ENCODE measurements at regions not wholly inside any gene's neighbourhood (a gene's known extent, or its start where the extent isn't known, plus 50 kb on each side); places are given as distances from the start of the nearest gene placed in this dataset.
"Not testable (repeated sequence)": the region's sequence is repeated elsewhere in the genome, so short reads cannot be mapped to it uniquely, and the experiment has no call there.

GRCh38 chr22:49670456-49671330, 157.0 kb downstream of the BRD1 start:
- intact Hi-C loops (cut with micrococcal nuclease), result no loop called here
- Histone ChIP-seq H3K79me2 (ENCODE audit: insufficient read depth, low read length) (no peaks in the 10 kb centered on the region), H3K9me3 (ENCODE audit: control insufficient read depth in 1 of 2, insufficient read depth in 1 of 2, low read depth in 1 of 2, low read length in 2 of 2) (no peaks in the 10 kb centered on the region), H3K27me3 (ENCODE audit: insufficient read depth, low read length) (peaks cover 19% of the 10 kb centered on the region; the same call in 1 of the 2 replicates), H3K4me1 (ENCODE audit: control insufficient read depth in 1 of 2, insufficient read depth in 2 of 2, low read length in 2 of 2) (no peaks in the 10 kb centered on the region), H3K27ac (ENCODE audit: low read depth, low read length) (no peak overlapping the region), H4K20me1 (ENCODE audit: insufficient read depth) (no peaks in the 10 kb centered on the region), H3K4me3 (replicated peaks in 1 of 2; ENCODE audit: low read depth in 1 of 2, low read length in 2 of 2) (no peak overlapping the region), H3K36me3 (ENCODE audit: control insufficient read depth in 1 of 2, insufficient read depth in 2 of 2, low read length in 2 of 2) (no peaks in the 10 kb centered on the region), H3K4me2 (ENCODE audit: low read length) (no peak overlapping the region), H3K9ac (ENCODE audit: low read length) (no peak overlapping the region), H3K9me2 (ENCODE audit: insufficient read depth) (no peaks in the 10 kb centered on the region), H2AFZ (ENCODE audit: low read depth, low read length, poor library complexity, severe bottlenecking) (no peak overlapping the region)
- CTCF ChIA-PET, result no interaction called here
- RAD21 ChIA-PET (ENCODE audit: low non-redundant PET in 1 of 2, low total read pairs in 2 of 2, uncharacterized antibody in 2 of 2, unreplicated experiment in 2 of 2), result no interaction called here
- POLR2A ChIA-PET, result no interaction called here
- no peak for ATAC-seq
- TF ChIP-seq POLR2AphosphoS5 (IDR thresholded peaks at IDR 0.05; ENCODE audit: low read depth, low read length), result no peak
- no peak for TF ChIP-seq ATF3 (IDR thresholded peaks at IDR 0.05)
- no peak for TF ChIP-seq REST (IDR thresholded peaks at IDR 0.05; ENCODE audit: low read depth)
- TF ChIP-seq CEBPB (IDR thresholded peaks at IDR 0.05; ENCODE audit: low read depth), result no peak
- no peak for TF ChIP-seq ZBTB33 (IDR thresholded peaks at IDR 0.05; ENCODE audit: extremely low read depth, insufficient replicate concordance, low read length)
- no peak for TF ChIP-seq ZFX (IDR thresholded peaks at IDR 0.05)
- no peak for TF ChIP-seq EZH2phosphoT487 (IDR thresholded peaks at IDR 0.05; ENCODE audit: borderline replicate concordance)
- no peak for TF ChIP-seq ELF1 (IDR thresholded peaks at IDR 0.05; ENCODE audit: borderline replicate concordance, low read depth)
- no peak for TF ChIP-seq ZNF274 (IDR thresholded peaks at IDR 0.05; ENCODE audit: low read depth, low read length)
- no peak for TF ChIP-seq EGR1 (IDR thresholded peaks at IDR 0.05; ENCODE audit: low read depth)
- TF ChIP-seq SP1 (IDR thresholded peaks at IDR 0.05; ENCODE audit: low read depth), result no peak
- TF ChIP-seq MAX (IDR thresholded peaks at IDR 0.05), result no peak
- no peak for TF ChIP-seq JUND (IDR thresholded peaks at IDR 0.05)
- DNase-seq (ENCODE audit: low read depth, low spot score), result no peak
- no TSS peak for BruUV-seq (replicated peaks)

- H3K36me3 ChIP-seq (ENCODE audit: control insufficient read depth in 1 of 2, insufficient read depth in 2 of 2, low read length in 2 of 2); H3K27ac ChIP-seq (ENCODE audit: low read depth, low read length); H4K20me1 ChIP-seq (ENCODE audit: insufficient read depth); RAD21 ChIA-PET (ENCODE audit: low non-redundant PET in 1 of 2, low total read pairs in 2 of 2, uncharacterized antibody in 2 of 2, unreplicated experiment in 2 of 2); CTCF ChIA-PET; H3K9me2 ChIP-seq (ENCODE audit: insufficient read depth); H3K4me3 ChIP-seq (replicated peaks in 1 of 2; ENCODE audit: low read depth in 1 of 2, low read length in 2 of 2); H3K4me2 ChIP-seq (ENCODE audit: low read length); H3K79me2 ChIP-seq (ENCODE audit: insufficient read depth, low read length); BruUV-seq (replicated peaks); intact Hi-C loops (cut with micrococcal nuclease); H3K4me1 ChIP-seq (ENCODE audit: control insufficient read depth in 1 of 2, insufficient read depth in 2 of 2, low read length in 2 of 2); POLR2A ChIA-PET; H3K9me3 ChIP-seq (ENCODE audit: control insufficient read depth in 1 of 2, insufficient read depth in 1 of 2, low read depth in 1 of 2, low read length in 2 of 2); H2AFZ ChIP-seq (ENCODE audit: low read depth, low read length, poor library complexity, severe bottlenecking); H3K9ac ChIP-seq (ENCODE audit: low read length); DNase-seq (ENCODE audit: low read depth, low spot score); ATAC-seq: not testable (repeated sequence)
- peaks cover 17% of the 10 kb centered on the region; the same call in 1 of the 2 replicates for H3K27me3 ChIP-seq (ENCODE audit: insufficient read depth, low read length)
Measured at GRCh38 chr22:49669969-49670455, 157.7 kb downstream of the BRD1 start.
